Effector memory CD4-positive, alpha-beta T cell (primary cell): ENCODE measurements at regions not wholly inside any gene's neighbourhood (a gene's known extent, or its start where the extent isn't known, plus 50 kb on each side); places are given as distances from the start of the nearest gene placed in this dataset.
A peak's percentile ranks its signal among the peaks of the same experiment; 100 is the strongest.
"Not testable (repeated sequence)": the region's sequence is repeated elsewhere in the genome, so short reads cannot be mapped to it uniquely, and the experiment has no call there.

ENCODE experiments used
- DNase-seq, 3 donors: peaks; one replicate each; pipeline ENCODE4 v3.0.0-alpha.2; 2020
- H3K27ac ChIP-seq: 2 replicates; pipeline ENCODE4 v1.7.0; 2013; ENCODE audit warnings: mild to moderate bottlenecking, low read length, moderate library complexity; ENCODE audit not compliant: insufficient read depth, poor library complexity, severe bottlenecking
- H3K27me3 ChIP-seq: replicated peaks from 2 replicates; pipeline ENCODE4 v1.7.0; 2013; ENCODE audit warnings: mild to moderate bottlenecking, low read length; ENCODE audit not compliant: insufficient read depth, control insufficient read depth, poor library complexity, severe bottlenecking
- H3K36me3 ChIP-seq: 2 replicates; pipeline ENCODE4 v1.7.0; 2013; ENCODE audit warnings: mild to moderate bottlenecking, low read length, moderate library complexity; ENCODE audit not compliant: control insufficient read depth, insufficient read depth
- H3K4me1 ChIP-seq: 2 replicates; pipeline ENCODE4 v1.7.0; 2013; ENCODE audit warnings: low read length, mild to moderate bottlenecking; ENCODE audit not compliant: control insufficient read depth, insufficient read depth, poor library complexity, severe bottlenecking
- H3K4me3 ChIP-seq: 2 replicates; pipeline ENCODE4 v1.7.0; 2013; ENCODE audit warnings: low read length, low read depth, mild to moderate bottlenecking; ENCODE audit not compliant: insufficient read depth, poor library complexity, severe bottlenecking
- H3K9me3 ChIP-seq: 2 replicates; pipeline ENCODE4 v1.7.0; 2013; ENCODE audit warnings: mild to moderate bottlenecking, low read length, moderate library complexity; ENCODE audit not compliant: control insufficient read depth

GRCh38 chr22:22751043-22751603 is 106.7 kb downstream of the GGTLC2 start:
- H3K27ac ChIP-seq, result no peak overlapping the region
- H3K27me3 ChIP-seq, result no peaks in the 10 kb centered on the region
- no peaks in the 10 kb centered on the region for H3K9me3 ChIP-seq
- H3K36me3 ChIP-seq, result no peaks in the 10 kb centered on the region
- DNase-seq, result no peak
- H3K4me3 ChIP-seq, result no peak overlapping the region
- H3K4me1 ChIP-seq, result peaks cover 7% of the 10 kb centered on the region

- Histone ChIP-seq H3K36me3 (no peaks in the 10 kb centered on the region), H3K9me3 (no peaks in the 10 kb centered on the region), H3K27me3 (no peaks in the 10 kb centered on the region), H3K4me3 (no peak overlapping the region), H3K27ac (no peak overlapping the region), H3K4me1 (peaks cover 11% of the 10 kb centered on the region)
- DNase-seq, result no peak
Measured at GRCh38 chr22:22752199-22752555, 107.8 kb downstream of the GGTLC2 start.

GRCh38 chr22:22752556-22753477 is 108.4 kb downstream of the GGTLC2 start:
- peak in 1 of 3 donors; percentile 15 for DNase-seq
- Histone ChIP-seq H3K27ac (peak overlapping the region; percentile 21), H3K9me3 (no peaks in the 10 kb centered on the region), H3K27me3 (no peaks in the 10 kb centered on the region), H3K4me1 (peaks cover 11% of the 10 kb centered on the region), H3K36me3 (no peaks in the 10 kb centered on the region), H3K4me3 (no peak overlapping the region)

DNA sequence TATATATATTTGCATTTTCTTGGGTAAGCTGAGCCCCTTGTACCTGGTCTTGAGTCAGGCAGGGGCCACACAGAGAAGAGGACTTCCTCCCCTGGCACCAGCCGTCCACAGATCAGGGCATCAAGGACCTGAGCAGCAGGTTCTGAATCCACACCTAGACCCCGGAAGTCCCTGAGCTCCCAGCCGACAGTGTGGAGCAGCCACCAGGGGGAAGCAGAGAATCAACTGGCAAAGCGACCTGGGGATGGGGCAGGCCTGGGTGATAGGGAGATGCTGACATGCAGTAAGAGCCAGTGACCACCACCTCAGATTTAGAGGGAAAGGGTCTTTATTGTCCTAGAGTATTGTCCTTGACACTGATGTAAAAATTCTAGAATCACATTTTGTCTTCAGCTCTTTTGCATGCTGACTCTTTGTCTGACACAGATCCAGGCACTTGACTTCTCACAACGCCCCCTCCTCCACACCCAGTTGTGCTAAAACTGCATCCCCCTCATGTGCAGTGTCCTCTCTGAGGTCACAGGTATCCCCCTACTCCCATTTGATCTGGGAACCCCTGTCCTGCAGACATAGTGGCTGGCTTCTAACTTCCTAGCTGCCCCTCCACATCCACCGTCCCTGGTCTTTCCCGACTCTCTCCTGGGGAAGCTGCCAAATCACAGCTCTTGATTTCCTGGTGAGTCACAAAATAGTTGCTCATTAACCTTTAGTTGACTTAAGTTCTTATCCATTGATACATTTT is 109.3 kb downstream of the GGTLC2 start:
- Histone ChIP-seq H3K4me1 (peaks cover 11% of the 10 kb centered on the region), H3K36me3 (no peaks in the 10 kb centered on the region), H3K4me3 (no peak overlapping the region), H3K27ac (peak overlapping the region; percentile 21), H3K27me3 (no peaks in the 10 kb centered on the region), H3K9me3 (no peaks in the 10 kb centered on the region)
- peak; percentile 59 to 73 (median 66) for DNase-seq

DNA sequence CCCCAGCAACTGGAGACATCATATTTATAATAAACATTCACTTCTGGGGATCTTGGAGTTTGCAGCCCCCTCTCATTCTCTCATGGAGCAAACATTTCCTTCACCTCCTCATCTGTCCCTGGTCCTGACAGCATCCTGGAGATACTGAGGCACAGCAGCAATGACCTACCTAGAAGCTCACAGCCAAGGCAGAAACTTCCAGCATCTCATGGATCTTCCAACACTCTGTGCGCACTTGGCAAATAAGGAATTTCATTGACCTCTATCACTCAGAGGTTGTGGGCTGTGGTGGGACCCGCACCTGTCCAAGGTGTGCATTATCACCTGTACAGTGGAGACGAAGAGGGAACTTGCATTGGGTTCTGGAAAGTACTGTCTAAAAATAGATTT is 109.8 kb downstream of the GGTLC2 start:
- H3K27ac ChIP-seq, result no peak overlapping the region
- no peak for DNase-seq
- peaks cover 11% of the 10 kb centered on the region for H3K4me1 ChIP-seq
- no peak overlapping the region for H3K4me3 ChIP-seq
- no peaks in the 10 kb centered on the region for H3K27me3 ChIP-seq
- H3K9me3 ChIP-seq, result no peaks in the 10 kb centered on the region
- H3K36me3 ChIP-seq, result no peaks in the 10 kb centered on the region

- H3K36me3 ChIP-seq, result no peaks in the 10 kb centered on the region
- H3K4me1 ChIP-seq, result peaks cover 11% of the 10 kb centered on the region
- no peak for DNase-seq
- no peak overlapping the region for H3K4me3 ChIP-seq
- no peaks in the 10 kb centered on the region for H3K9me3 ChIP-seq
- no peaks in the 10 kb centered on the region for H3K27me3 ChIP-seq
- no peak overlapping the region for H3K27ac ChIP-seq
Measured at GRCh38 chr22:22754961-22755777, 110.8 kb downstream of the GGTLC2 start.

DNA sequence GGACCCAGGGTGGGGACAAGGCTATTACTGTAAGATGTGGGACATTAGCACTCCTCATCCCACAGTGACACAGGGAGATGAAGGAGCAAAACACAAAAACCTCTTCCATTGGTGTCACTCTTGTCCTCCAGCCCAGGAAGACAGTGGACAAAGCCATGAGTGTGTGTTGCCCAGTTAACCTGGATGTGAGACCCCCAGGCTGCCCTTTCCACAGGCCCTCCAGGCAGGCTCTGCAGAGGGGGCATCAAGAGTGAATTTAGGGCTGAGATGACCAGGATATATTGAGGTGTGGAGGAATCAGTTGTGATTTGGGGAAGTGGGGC is 111.3 kb downstream of the GGTLC2 start:
- H3K4me1 ChIP-seq, result peaks cover 11% of the 10 kb centered on the region
- no peaks in the 10 kb centered on the region for H3K9me3 ChIP-seq
- H3K27ac ChIP-seq, result no peak overlapping the region
- no peaks in the 10 kb centered on the region for H3K27me3 ChIP-seq
- DNase-seq, result no peak
- H3K36me3 ChIP-seq, result no peaks in the 10 kb centered on the region
- no peak overlapping the region for H3K4me3 ChIP-seq

- H3K4me1 ChIP-seq, result peaks cover 11% of the 10 kb centered on the region
- no peak overlapping the region for H3K27ac ChIP-seq
- DNase-seq, result no peak
- H3K27me3 ChIP-seq, result no peaks in the 10 kb centered on the region
- no peaks in the 10 kb centered on the region for H3K9me3 ChIP-seq
- H3K4me3 ChIP-seq, result no peak overlapping the region
- H3K36me3 ChIP-seq, result no peaks in the 10 kb centered on the region
Measured at GRCh38 chr22:22756109-22756508, 111.7 kb downstream of the GGTLC2 start.

DNA sequence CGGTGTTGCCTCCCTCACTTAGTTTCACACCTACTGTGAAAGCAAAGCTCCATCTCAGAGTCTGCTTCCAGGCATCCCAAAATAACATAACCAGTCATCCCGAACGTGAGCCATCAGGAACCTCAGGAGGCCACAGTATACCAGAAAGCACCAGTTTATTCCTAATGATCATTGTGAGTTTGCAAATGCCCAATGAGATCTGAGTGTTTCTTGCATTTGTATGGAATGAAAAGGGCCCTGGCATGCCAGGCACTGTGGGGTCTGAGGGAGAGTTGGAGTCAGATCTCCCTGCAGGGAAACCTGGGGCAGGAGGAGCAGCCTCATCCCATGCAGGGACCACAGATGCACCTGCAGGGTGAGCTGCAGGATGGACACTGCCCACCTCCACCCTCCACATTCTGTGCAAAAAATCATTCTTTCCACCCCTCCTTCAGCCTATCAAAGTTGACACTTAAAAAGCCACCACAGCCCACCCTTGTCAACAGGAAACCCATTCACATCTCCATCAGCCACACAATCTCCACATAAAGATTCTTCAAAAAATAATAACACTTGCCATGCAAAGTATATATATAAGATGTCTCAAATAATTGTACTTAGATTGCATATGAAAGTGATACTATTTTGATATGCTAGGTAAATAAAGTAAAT is 112.3 kb downstream of the GGTLC2 start:
- H3K27ac ChIP-seq, H3K9me3 ChIP-seq, H3K36me3 ChIP-seq, DNase-seq, H3K27me3 ChIP-seq, H3K4me3 ChIP-seq: not testable (repeated sequence)
- H3K4me1 ChIP-seq, result peaks cover 11% of the 10 kb centered on the region
